ENCODE measurements at regions not wholly inside any gene's neighbourhood (a gene's known extent, or its start where the extent isn't known, plus 50 kb on each side); places are given as distances from the start of the nearest gene placed in this dataset.
"Not testable (repeated sequence)": the region's sequence is repeated elsewhere in the genome, so short reads cannot be mapped to it uniquely, and the experiment has no call there.

GRCh38 chr3:22862111-22862510, 341.0 kb upstream of the UBE2E2 start:
- no peak overlapping the region for H3K27ac ChIP-seq
- no peak for DNase-seq
- WGBS, 2 donors, result 91 to 93% methylated on average over 5 of the region's 5 CpGs
- no peak overlapping the region for H3K4me3 ChIP-seq
- intact Hi-C loops (cut with DNase I), result no loop called here
- TF ChIP-seq CTCF (IDR thresholded peaks at IDR 0.05), result no peak
- TF ChIP-seq EP300 (IDR thresholded peaks at IDR 0.05), result no peak
- TF ChIP-seq POLR2AphosphoS5 (IDR thresholded peaks at IDR 0.05), result no peak
- TF ChIP-seq POLR2A (IDR thresholded peaks at IDR 0.05), result no peak
- H3K4me1 ChIP-seq, result no peaks in the 10 kb centered on the region
- H3K27me3 ChIP-seq, result no peaks in the 10 kb centered on the region
- no peaks in the 10 kb centered on the region for H3K9me3 ChIP-seq
- no peaks in the 10 kb centered on the region for H3K36me3 ChIP-seq

GRCh38 chr3:22882834-22883233, 320.3 kb upstream of the UBE2E2 start:
- intact Hi-C loops (cut with DNase I); H3K27me3 ChIP-seq; DNase-seq; H3K27ac ChIP-seq; H3K9me3 ChIP-seq; H3K4me3 ChIP-seq; H3K36me3 ChIP-seq: not testable (repeated sequence)
- peaks cover 0 to 16% (median 14%) of the 10 kb centered on the region in 4 donors for H3K4me1 ChIP-seq
- WGBS, 2 donors, result 75 to 91% methylated on average over 2 of the region's 2 CpGs

- intact Hi-C loops (cut with DNase I), result loop anchor here (5.0 kb wide), 1 partner anchor 323 kb away; no protein-coding TSS in a partner anchor
- no peaks in the 10 kb centered on the region for H3K36me3 ChIP-seq
- no peak for DNase-seq
- no peak for TF ChIP-seq EP300 (IDR thresholded peaks at IDR 0.05)
- no peak for TF ChIP-seq POLR2AphosphoS5 (IDR thresholded peaks at IDR 0.05)
- TF ChIP-seq CTCF (IDR thresholded peaks at IDR 0.05), result no peak
- no peak for TF ChIP-seq POLR2A (IDR thresholded peaks at IDR 0.05)
- no peak overlapping the region for H3K4me3 ChIP-seq
- H3K9me3 ChIP-seq, result no peaks in the 10 kb centered on the region
- no peaks in the 10 kb centered on the region for H3K27me3 ChIP-seq
- H3K4me1 ChIP-seq, result peaks cover 0 to 16% (median 14%) of the 10 kb centered on the region in 4 donors
- H3K27ac ChIP-seq, result no peak overlapping the region
Measured at GRCh38 chr3:22885039-22885438, 318.1 kb upstream of the UBE2E2 start.

- TF ChIP-seq CTCF (IDR thresholded peaks at IDR 0.05) (no peak), POLR2A (IDR thresholded peaks at IDR 0.05) (no peak), EP300 (IDR thresholded peaks at IDR 0.05) (no peak), POLR2AphosphoS5 (IDR thresholded peaks at IDR 0.05) (no peak)
- no peak overlapping the region for H3K4me3 ChIP-seq
- H3K36me3 ChIP-seq, result no peaks in the 10 kb centered on the region
- no peak overlapping the region for H3K27ac ChIP-seq
- DNase-seq, result no peak
- H3K9me3 ChIP-seq, result no peaks in the 10 kb centered on the region
- peaks cover 0 to 16% (median 14%) of the 10 kb centered on the region in 4 donors for H3K4me1 ChIP-seq
- H3K27me3 ChIP-seq, result no peaks in the 10 kb centered on the region
- intact Hi-C loops (cut with DNase I), result loop anchor here (5.0 kb wide), 1 partner anchor 323 kb away; no protein-coding TSS in a partner anchor
- 57 to 83% methylated on average over 6 of the region's 6 CpGs for WGBS, 2 donors
Measured at GRCh38 chr3:22885574-22886341, 317.4 kb upstream of the UBE2E2 start.

GRCh38 chr3:22886439-22887068, 316.6 kb upstream of the UBE2E2 start:
- TF ChIP-seq CTCF (IDR thresholded peaks at IDR 0.05), result no peak
- TF ChIP-seq EP300 (IDR thresholded peaks at IDR 0.05), result no peak
- peak in 1 of 4 donors; percentile 46 for TF ChIP-seq POLR2AphosphoS5 (IDR thresholded peaks at IDR 0.05)
- no peak for TF ChIP-seq POLR2A (IDR thresholded peaks at IDR 0.05)
- Histone ChIP-seq H3K36me3 (no peaks in the 10 kb centered on the region), H3K4me3 (no peak overlapping the region), H3K4me1 (peaks cover 0 to 16% (median 14%) of the 10 kb centered on the region in 4 donors), H3K27ac (no peak overlapping the region), H3K27me3 (no peaks in the 10 kb centered on the region), H3K9me3 (no peaks in the 10 kb centered on the region)
- intact Hi-C loops (cut with DNase I), result loop anchor here (5.0 kb wide), 1 partner anchor 324 kb away; no protein-coding TSS in a partner anchor
- DNase-seq, result peak; percentile 70
- WGBS, 2 donors, result 61 to 66% methylated on average over 4 of the region's 4 CpGs
